Activated CD4-positive, alpha-beta T cell treated with anti-CD3 and anti-CD28 coated beads, Interleukin-2, Interleukin-4, amounts not matched to agents 100 ng/mL and 50 ng/mL, durations not matched to agents 16 hours and 8 hours (primary cell): ENCODE measurements at regions not wholly inside any gene's neighbourhood (a gene's known extent, or its start where the extent isn't known, plus 50 kb on each side); places are given as distances from the start of the nearest gene placed in this dataset.

Experiments
- DNase-seq: peaks from one replicate; pipeline ENCODE4 v3.0.0-alpha.2; 2020; ENCODE audit warnings: low spot score

GRCh38 chr19:30083125-30083681 is 141.2 kb downstream of the URI1 start:
- no peak for DNase-seq

DNA sequence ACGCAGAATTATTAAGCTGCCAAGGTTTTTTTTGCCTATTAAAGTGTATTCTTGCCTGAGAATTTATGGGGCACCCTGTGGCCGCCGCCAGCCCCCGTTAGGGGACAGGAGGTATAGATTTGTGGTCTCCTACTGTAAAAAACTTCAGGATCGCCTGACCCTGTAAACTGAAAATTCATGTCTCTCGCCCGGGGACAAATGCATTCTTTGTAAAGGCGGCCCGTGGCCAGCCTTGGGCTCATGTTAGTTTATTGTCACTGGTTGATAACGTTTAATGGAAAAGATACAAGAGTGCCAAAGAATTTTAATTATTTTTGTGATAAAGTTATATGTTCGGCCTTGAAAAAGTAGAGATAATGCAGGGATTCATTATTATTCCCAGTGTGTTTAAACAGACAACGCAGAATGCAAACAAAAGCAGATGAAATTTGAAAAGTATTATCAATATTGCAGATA is 141.7 kb downstream of the URI1 start:
- no peak for DNase-seq

- no peak for DNase-seq
These were observed 142.4 kb downstream of the URI1 start for GRCh38 chr19:30084390-30084819.

DNA sequence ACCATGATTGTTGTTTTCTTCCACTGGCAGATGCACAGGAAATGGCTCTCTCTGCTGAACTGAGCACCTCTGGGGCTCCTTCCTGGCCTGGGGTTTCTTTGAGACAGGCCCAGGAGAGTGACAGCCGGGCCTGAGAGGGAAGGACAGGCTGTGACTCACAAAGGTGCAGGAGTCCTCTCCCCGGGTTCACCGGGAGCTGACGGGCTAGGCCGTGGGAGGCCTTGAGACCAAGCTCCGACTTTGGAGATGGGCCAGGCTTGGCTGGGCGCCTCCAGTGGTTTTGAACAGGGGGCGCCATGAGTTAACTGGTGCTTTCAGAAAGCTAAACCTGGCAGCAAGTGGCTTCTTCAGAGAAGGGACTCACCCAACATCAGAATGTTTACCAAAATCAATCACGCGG is 143.4 kb downstream of the URI1 start:
- DNase-seq, result no peak

DNA sequence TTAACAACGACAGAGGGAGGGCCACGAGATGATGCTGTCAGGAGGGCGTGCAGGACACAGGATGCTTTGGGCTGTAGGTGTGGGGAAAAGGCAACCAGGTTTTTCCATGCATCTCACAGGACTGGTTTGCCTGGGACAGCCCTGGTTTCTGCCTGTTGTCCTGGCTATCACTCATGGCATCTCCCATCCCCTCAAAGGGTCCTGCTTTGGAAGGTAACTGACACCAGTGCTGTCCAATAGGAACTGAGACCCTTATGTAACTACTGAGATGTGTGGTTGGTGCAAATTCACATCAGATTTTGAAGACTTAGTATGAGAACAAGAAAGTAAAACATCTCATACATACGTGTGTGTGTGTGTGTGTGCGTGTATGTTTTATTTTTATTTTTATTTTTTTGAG is 144.2 kb downstream of the URI1 start:
- no peak for DNase-seq

DNA sequence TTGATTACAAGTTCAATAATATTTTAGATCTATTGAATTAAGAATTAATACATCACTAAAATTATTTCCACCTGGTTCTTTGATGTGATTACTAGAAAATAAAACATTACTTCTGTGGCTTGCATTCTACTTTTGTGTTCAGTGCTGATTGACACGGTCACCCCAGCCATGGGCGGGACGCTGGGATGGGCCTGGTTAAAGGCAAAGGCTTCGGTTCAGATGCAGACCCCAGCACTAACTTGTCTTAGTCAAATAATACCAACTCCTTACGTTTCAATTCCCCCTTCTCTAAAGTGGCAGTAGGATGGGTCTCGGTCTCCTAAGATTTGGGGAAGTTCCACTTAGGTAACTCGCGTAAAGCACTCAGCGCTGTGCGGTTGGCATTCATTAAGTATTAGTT is 144.9 kb downstream of the URI1 start:
- DNase-seq, result no peak

DNA sequence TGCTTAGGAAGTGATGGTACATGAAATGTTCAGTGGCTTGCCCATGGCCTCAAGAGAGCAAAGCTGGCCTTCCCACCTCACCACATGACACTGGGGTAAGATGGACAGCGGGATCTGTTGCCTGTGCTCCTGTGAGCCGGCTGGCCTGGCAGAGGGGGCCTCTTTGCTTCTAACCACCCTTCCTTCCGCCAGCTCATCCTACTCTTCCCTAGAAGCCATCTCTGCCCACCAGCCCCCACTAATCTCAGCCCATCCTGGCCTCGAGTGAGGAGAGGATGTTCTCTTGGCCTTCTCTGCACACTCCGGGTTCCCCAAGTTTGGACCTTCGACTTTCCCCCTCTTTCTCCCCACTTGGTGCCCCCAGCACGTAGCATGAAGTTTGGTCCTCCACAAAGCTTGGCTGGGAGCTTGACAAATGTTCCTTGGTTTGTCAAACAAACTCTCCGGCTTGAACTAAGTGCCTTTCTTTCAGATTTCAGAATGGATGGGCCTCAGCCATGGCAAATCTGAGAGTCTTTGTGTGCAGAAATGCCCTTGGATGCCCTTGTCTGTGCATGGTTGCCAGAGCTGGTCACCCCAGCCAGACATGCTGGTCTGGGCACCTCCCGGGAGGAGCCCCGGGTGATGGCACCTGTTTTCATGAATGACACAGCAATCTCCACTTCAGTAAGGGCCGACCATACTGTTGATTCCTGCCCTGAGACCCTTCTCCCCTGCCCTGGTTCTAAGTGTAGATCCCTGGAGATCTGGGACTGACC is 145.5 kb downstream of the URI1 start:
- no peak for DNase-seq

- no peak for DNase-seq
These were observed 146.5 kb downstream of the URI1 start for GRCh38 chr19:30088567-30088966.

DNA sequence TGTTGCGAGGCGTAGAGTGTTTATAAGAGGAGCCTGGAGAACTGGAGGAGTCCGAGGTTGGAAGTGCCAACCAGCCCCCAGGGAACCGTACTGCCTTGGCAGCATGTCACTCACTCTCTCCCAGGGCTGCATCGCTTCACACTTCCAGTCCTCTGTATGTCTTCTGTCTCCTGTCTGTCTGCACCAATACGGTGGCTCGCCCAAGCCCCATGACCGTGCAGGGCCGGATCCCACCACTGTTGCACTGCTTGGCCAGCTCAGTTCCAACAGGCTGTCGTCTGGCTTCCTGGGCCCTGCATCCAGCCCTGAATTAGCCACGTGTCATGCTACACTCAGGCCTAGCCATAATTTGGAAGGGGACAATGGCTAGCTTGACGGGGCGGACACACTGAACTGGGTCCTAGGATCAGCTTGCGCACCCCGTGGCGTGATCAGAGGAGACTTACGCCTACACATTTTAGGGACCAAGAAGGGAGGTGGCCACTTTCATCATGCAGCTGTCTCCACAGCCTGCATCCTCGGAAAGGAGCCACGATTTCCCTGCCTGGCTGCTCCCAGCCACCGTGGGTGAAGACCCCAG is 147.1 kb downstream of the URI1 start:
- DNase-seq, result no peak

DNA sequence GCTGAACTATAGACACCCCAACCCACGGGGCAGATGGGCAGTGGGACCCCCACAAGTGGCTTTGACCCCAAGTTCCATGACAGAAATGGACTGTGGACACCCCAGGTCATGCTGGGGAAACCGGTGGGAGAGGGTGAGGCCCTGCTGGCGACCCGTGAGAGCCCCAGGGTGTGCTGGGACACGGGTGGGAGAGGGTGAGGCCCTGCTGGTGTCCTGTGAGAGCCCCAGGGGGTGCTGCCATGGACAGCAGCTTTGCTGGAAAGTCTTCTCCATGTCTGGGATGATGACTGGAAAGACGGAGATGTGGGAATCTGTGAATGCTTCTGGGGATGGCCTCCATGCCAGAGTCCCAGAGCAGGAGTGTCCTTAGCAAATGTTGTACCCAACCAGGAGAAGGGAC is 148.4 kb downstream of the URI1 start:
- DNase-seq, result no peak

DNA sequence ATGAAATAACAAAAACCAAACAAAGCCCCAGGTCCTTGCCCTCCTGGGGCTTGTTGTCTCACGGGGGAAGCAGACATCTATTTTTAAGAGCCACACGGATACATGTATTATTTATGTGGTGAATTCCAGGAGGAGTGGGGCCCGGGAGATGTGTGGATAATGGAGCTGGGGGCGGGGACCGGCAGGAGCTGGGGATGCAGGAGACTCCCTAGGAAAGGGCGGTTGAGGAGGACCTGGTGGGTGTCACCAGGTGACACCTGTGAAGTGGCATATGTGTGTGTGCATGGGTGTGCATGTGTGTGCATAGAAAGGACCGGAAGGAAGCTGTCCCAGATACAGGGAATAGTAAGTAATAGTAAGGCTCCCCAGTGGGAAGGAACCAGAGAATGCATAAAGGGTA is 148.9 kb downstream of the URI1 start:
- DNase-seq, result no peak

GRCh38 chr19:30091456-30091855 is 149.4 kb downstream of the URI1 start:
- DNase-seq, result no peak

- DNase-seq, result no peak
These were observed 149.8 kb downstream of the URI1 start for GRCh38 chr19:30091856-30092255.

DNA sequence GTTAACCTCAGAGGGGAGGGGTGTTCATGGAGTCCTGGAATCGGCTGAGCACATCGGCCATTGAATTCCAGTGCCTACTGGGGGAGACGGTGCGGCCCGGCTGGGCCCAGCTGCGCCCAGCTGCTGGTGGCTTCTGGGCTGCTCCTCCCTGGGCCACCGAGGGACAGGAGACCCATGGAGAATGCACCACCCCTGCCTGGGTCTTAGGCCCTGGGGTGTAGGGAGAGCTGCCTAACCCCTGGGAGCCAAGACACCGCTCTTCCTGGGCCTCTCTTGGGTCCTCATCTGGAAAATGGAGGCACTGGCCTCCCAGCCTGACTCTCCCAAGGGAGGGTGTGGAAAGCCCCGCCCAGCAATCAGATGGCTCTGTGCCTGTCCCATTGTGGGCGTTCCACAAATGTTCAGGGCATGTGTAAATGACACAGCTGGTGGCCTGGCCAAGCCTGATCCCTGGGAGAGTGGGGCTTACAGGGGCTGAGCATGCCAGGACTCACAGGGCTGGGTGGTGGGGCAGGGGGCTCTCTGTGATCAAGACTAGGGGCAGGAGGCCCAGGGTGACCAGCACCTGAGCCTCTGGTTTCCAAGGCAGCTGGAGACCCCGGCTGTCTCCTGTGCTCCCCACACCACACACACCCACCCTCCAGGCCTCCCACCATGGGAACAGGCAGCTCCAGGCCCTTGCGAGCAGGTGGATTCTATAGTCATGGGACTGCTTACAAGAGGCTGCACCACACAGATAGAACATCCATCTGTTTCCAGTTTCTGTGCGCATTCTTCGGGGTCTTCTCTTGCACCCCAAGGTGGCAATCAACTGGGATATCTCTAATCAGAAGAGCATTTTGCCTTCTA is 150.9 kb downstream of the URI1 start:
- DNase-seq, result no peak

GRCh38 chr19:30093966-30094755 is 152.1 kb downstream of the URI1 start:
- DNase-seq, result no peak

DNA sequence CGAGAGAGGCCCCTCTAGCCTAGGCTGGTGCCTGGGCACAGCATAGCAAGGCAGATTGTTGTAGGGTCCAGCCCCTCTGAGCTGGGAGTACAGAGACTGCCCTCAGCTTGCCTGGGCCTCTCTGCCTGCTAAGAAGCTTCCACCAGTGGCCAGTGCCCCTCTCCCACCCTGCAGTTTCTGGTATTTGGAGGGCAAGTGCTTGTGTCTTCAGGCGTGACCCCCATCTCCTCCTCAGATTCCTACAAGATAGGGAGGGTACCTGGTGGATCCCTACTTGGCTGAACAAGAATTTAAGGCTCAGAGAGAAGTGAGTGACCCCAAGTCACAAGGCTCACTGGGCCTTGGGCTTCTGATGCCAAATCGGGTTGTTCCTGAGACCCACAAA is 152.7 kb downstream of the URI1 start:
- no peak for DNase-seq

- DNase-seq, result no peak
These were observed 153.1 kb downstream of the URI1 start for GRCh38 chr19:30095171-30095570.

- DNase-seq, result no peak
These were observed 154.7 kb downstream of the URI1 start for GRCh38 chr19:30096596-30097370.

DNA sequence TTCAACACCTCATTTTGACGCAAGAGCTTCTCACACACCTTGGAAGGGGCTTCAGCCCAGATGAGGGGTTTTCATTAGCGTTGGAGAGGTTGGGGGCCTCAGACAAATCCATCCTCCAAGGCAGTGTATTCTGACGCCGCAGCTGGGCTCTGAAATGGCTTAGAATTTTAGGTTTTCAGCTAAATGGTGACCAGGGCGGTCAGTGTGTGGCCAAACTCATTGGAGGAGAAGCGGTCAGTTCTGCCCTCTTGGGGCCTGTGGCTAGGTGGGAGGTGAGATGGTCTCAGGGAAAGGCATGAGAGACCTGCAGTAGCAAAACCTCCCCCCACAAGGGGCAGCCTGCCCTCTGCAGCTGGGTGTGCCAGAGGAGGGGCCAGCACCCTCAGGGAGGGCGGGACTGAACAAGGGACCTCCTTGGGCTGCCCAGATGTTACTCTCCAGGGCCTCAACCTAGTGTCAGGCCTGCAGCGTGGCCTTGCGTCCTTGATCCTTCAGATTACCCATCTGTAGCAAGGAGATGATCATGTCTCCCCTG is 155.8 kb downstream of the URI1 start:
- DNase-seq, result no peak

DNA sequence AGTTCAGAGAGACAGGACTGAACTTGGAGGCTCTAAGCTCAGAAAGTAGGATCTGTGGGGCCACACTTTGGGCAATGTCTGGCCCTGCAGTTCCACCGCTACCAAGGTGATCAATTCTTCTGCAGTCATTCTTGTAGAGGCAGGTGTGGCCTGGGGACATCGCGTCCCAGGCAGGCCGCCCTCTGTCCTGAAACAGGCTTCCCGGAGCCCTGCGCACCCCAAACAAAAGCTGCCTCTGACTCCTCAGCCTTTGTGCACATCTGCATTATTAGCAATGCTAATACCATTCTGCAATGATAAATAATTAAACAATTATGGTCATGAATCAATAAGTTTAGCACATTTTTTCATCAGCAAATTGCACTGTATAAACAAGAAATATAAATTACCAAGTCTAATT is 160.2 kb downstream of the URI1 start:
- DNase-seq, result no peak

DNA sequence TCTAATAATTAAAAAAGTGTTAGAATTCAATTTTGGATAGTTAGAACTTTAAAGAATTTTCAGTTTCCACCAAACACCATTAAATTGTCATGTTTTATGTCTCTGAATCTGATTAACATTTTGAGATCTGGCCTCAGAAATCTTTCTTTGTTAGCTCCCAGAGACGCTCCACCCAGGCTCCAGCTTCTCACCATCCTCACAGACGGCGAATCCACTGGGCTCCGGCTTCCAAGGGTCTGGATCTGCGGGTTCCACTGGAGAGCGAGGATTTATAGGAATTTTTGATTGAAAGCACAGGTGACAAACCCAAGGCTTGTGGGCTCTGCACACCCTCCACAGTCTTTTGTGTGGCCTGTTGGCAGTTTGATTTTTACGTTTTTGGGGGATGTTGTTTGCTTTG is 160.6 kb downstream of the URI1 start:
- no peak for DNase-seq
